Choroid plexus epithelial cell (primary cell): ENCODE measurements at regions not wholly inside any gene's neighbourhood (a gene's known extent, or its start where the extent isn't known, plus 50 kb on each side); places are given as distances from the start of the nearest gene placed in this dataset.

ENCODE experiments used
- DNase-seq: peaks from one replicate; pipeline ENCODE4 v3.0.0-alpha.2; 2010; ENCODE audit warnings: low read depth
- H3K4me3 ChIP-seq: 2 replicates; pipeline ENCODE4 v1.5.1; 2011; ENCODE audit warnings: low read depth, mild to moderate bottlenecking, control low read depth, low read length, moderate library complexity
- CTCF ChIP-seq: conservative IDR thresholded peaks from 2 replicates; pipeline ENCODE4 v1.5.1; 2011; ENCODE audit warnings: low read depth, mild to moderate bottlenecking, control low read depth, inconsistent platforms, low read length, moderate library complexity

- DNase-seq, result peak; percentile 44
- H3K4me3 ChIP-seq, result no peak overlapping the region
- TF ChIP-seq CTCF, result no peak
Observed at GRCh38 chr2:71843391-71843850, 304.2 kb downstream of the CYP26B1 start.

GRCh38 chr2:71842744-71843143 lies 304.9 kb downstream of the CYP26B1 start:
- no peak overlapping the region for H3K4me3 ChIP-seq
- no peak for DNase-seq
- TF ChIP-seq CTCF, result no peak

GRCh38 chr2:71839826-71840225 lies 307.8 kb downstream of the CYP26B1 start:
- no peak for TF ChIP-seq CTCF
- H3K4me3 ChIP-seq, result no peak overlapping the region
- DNase-seq, result no peak

GRCh38 chr2:71834796-71835195 lies 312.9 kb downstream of the CYP26B1 start:
- no peak for DNase-seq
- H3K4me3 ChIP-seq, result no peak overlapping the region
- TF ChIP-seq CTCF, result no peak

- H3K4me3 ChIP-seq, result no peak overlapping the region
- DNase-seq, result peak; percentile 20
- TF ChIP-seq CTCF, result no peak
Observed at GRCh38 chr2:71833855-71834560, 313.7 kb downstream of the CYP26B1 start.

- H3K4me3 ChIP-seq, result no peak overlapping the region
- no peak for DNase-seq
- TF ChIP-seq CTCF, result no peak
Observed at GRCh38 chr2:71833272-71833671, 314.4 kb downstream of the CYP26B1 start.

- DNase-seq, result no peak
- no peak overlapping the region for H3K4me3 ChIP-seq
- TF ChIP-seq CTCF, result no peak
Observed at GRCh38 chr2:71832844-71833243, 314.8 kb downstream of the CYP26B1 start.
